Ovary (tissue), 7 donors: ENCODE measurements at regions not wholly inside any gene's neighbourhood (a gene's known extent, or its start where the extent isn't known, plus 50 kb on each side); places are given as distances from the start of the nearest gene placed in this dataset.

Source experiments
- DNase-seq, 5 donors: peaks; one replicate each; pipeline ENCODE4 v3.0.0-alpha.2; 2019 to 2020
- H3K27ac ChIP-seq, 2 donors: fragments of 200-600 bp; one replicate each; pipeline versions ENCODE4 v1.5.1 to v1.8.0; 2019 to 2022
- H3K27me3 ChIP-seq: fragments of 200-600 bp; one replicate; pipeline ENCODE4 v1.8.0; 2022
- H3K36me3 ChIP-seq: fragments of 200-600 bp; sonication (generic); one replicate; pipeline ENCODE4 v1.5.1; 2019
- H3K4me1 ChIP-seq: one replicate; pipeline ENCODE4 v1.8.1; 2013; ENCODE audit warnings: mild to moderate bottlenecking, moderate library complexity; ENCODE audit not compliant: insufficient read depth
- H3K4me3 ChIP-seq: fragments of 200-600 bp; sonication (generic); one replicate; pipeline ENCODE4 v1.5.1; 2017
- H3K9me3 ChIP-seq, 2 donors: fragments of 200-600 bp in 1 of 2; sonication (generic) in 1 of 2; one replicate each; pipeline versions ENCODE4 v1.5.1 to v1.8.1; 2013 to 2019; ENCODE audit warnings: mild to moderate bottlenecking in 1 of 2, moderate library complexity in 1 of 2
- CTCF ChIP-seq, 3 donors: fragments of 450-650 bp in 2 of 3; fragments of 200-600 bp in 1 of 3; IDR thresholded peaks; one replicate each; pipeline versions ENCODE4 v1.5.1 to v1.8.0; 2016 to 2022; ENCODE audit warnings: antibody characterized with exemption in 3 of 3, mild to moderate bottlenecking in 1 of 3
- EP300 ChIP-seq: sonication (generic); formaldehyde crosslinking; IDR thresholded peaks from one replicate; pipeline ENCODE4 v1.6.1; 2017; ENCODE audit warnings: antibody characterized with exemption
- POLR2A ChIP-seq: fragments of 450-650 bp; IDR thresholded peaks from one replicate; pipeline ENCODE4 v1.6.1; 2017; ENCODE audit warnings: antibody characterized with exemption, mild to moderate bottlenecking, moderate library complexity
- WGBS, 3 donors: extraction: QIAGEN DNeasy Blood & Tissue Kit in 1 of 3; methylation state at CpG; one replicate each; pipeline versions ENCODE4 v1.1.5 to v1.1.7; 2013 to 2017; 5-methylcytosine and 5-hydroxymethylcytosine counted together
- intact Hi-C, 4 donors: fragments of 100-400 bp; cut with DNase I; formaldehyde crosslinking; loops; one replicate each; pipeline versions ENCODE4 v1.11.0 to v1.15.1; 2022 to 2023
- donor health status: DM: no; HTN: no; CAD: no; lungs with moderate emphysema.
- donor health status: DM: no; HTN: no; CAD: no.
- donor health status: Bipolar disorder and iron deficiency.
- donor health status: DM: no; HTN: no; CAD: no.
- donor health status: DM: yes; HTN: yes; CAD: no.

DNA sequence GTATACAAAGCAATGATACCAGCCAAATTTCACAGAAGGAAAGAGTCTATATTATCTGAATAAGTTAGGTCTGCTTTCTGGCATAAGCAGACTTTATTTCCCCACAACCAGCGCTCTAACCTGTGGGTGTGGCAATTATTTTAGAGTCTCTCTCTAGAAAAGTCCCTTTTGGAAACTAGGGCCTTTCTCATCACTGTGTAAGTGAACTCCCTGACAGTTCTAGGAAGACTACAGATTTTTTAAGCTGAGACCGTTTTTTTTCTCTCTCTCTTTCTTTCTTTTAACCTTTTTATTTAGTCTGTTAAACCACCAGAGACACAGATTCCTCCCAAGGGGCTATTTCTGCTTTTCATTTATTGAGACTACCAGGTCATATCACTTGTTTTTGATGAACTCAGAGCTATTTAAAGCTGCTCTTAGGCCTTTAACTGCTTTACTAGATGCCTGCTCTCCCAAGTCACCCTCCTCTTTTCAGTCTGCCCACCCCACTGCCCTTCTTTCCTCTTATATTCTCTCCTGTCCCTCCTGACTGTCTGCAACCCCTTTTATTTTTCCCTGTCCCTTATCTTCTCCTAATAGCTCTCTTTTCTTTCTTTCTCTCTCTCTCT lies 69.2 kb upstream of the ARHGAP5 start:
- Histone ChIP-seq H3K27ac (no peak overlapping the region), H3K9me3 (no peaks in the 10 kb centered on the region), H3K4me3 (no peak overlapping the region), H3K27me3 (no peaks in the 10 kb centered on the region), H3K4me1 (no peaks in the 10 kb centered on the region), H3K36me3 (no peaks in the 10 kb centered on the region)
- no peak for TF ChIP-seq EP300
- no peak for TF ChIP-seq POLR2A
- no peak for TF ChIP-seq CTCF (IDR thresholded peaks at IDR 0.05)
- WGBS, 3 donors: 33 to 51% (median 50%) methylated on average over 2 of the region's 2 CpGs
- no peak for DNase-seq
- intact Hi-C loops: no loop called here

DNA sequence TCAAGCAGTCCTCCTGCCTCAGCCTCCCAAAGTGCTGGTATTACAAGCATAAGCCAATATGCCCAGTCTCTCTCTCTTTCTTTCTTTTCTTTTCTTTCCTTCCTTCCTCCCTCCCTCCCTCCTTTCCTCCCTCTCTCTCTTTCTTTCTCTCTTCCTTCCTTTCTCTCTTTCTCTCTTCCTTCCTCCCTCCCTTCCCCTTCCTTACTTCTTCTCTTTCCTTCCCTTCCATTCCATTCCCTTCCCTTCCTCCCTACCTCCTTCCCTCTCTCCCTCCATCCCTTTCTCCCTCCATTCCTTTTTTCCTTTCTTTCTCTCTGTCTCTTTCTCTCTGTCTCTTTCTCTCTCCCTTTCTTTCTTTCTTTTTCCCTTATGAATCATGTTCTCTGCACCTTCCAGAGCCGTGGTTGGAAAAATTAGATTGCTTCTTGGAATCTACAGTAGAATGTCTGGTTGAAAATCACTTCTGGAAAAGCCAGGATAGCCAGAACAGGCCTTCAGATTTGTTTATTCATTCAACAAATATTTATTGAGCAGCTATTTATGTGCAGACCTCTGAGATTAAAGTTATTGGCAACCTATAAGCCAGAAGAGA lies 68.4 kb upstream of the ARHGAP5 start:
- Histone ChIP-seq H3K27ac (no peak overlapping the region), H3K36me3 (no peaks in the 10 kb centered on the region), H3K4me1 (no peaks in the 10 kb centered on the region), H3K4me3 (no peak overlapping the region), H3K27me3 (no peaks in the 10 kb centered on the region), H3K9me3 (no peaks in the 10 kb centered on the region)
- DNase-seq: no peak
- 89 to 97% (median 95%) methylated on average over 1 of the region's 1 CpG for WGBS, 3 donors
- no peak for TF ChIP-seq EP300
- no peak for TF ChIP-seq CTCF (IDR thresholded peaks at IDR 0.05)
- intact Hi-C loops: no loop called here

- Histone ChIP-seq H3K4me3 (no peak overlapping the region), H3K4me1 (no peaks in the 10 kb centered on the region), H3K36me3 (no peaks in the 10 kb centered on the region), H3K9me3 (no peaks in the 10 kb centered on the region), H3K27ac (no peak overlapping the region), H3K27me3 (no peaks in the 10 kb centered on the region)
- 65 to 71% (median 67%) methylated on average over 5 of the region's 5 CpGs for whole genome bisulfite sequencing, 3 donors
- DNase-seq: no peak
- TF ChIP-seq EP300: no peak
- no peak for TF ChIP-seq CTCF (IDR thresholded peaks at IDR 0.05)
- no peak for TF ChIP-seq POLR2A
- intact Hi-C loops: no loop called here
Measured at GRCh38 chr14:32009221-32009975, 67.7 kb upstream of the ARHGAP5 start.

DNA sequence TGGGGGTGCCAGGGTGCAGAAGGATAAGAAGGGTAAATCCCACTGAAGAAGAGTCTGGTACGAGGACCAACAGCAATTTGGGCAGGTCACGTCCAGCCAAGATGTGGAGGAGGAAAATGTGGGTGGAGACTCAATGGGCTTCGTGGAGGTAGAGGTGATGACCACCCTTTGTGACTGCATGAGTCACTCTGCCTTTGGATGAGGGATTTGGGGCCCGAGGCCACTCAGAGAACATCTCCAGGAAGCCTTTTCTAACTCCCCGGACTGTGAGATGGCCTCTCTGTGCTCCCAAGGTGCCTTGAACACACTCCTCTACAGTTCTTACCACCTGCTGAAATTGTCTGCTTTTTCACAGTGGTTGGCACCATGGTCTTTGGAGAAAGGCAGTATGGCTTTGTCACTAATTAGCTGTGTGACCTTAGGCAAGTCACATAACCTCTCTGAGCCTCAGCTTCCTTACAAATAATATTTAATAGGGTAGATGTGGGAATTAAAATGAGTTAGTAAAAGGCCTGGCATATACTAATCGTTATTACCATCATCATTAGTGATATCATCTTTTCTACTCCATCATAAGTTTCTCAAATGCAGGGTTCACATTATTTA lies 67.0 kb upstream of the ARHGAP5 start:
- no peak for DNase-seq
- intact Hi-C loops: no loop called here
- no peaks in the 10 kb centered on the region for H3K27me3 ChIP-seq
- TF ChIP-seq EP300 (no peak), CTCF (IDR thresholded peaks at IDR 0.05) (no peak), POLR2A (no peak)
- no peak overlapping the region for H3K4me3 ChIP-seq
- no peaks in the 10 kb centered on the region for H3K9me3 ChIP-seq
- no peaks in the 10 kb centered on the region for H3K36me3 ChIP-seq
- 82 to 88% (median 83%) methylated on average over 6 of the region's 6 CpGs for WGBS, 3 donors
- no peaks in the 10 kb centered on the region for H3K4me1 ChIP-seq
- no peak overlapping the region for H3K27ac ChIP-seq
